WTC11 (cell line): ENCODE measurements at regions not wholly inside any gene's neighbourhood (a gene's known extent, or its start where the extent isn't known, plus 50 kb on each side); places are given as distances from the start of the nearest gene placed in this dataset.

ENCODE experiments used
- ATAC-seq: fragments of 200-7000 bp; cut with Tn5 transposase; 2 replicates; pipeline ENCODE4 v1.10.0; 2021; ENCODE audit warnings: mild to moderate bottlenecking, moderate library complexity
- CTCF ChIA-PET: fragments of 300-600 bp; sonication (Branson Sonifier 250); formaldehyde crosslinking; loops from one replicate; lab custom pipeline; 2021; ENCODE audit warnings: antibody characterized with exemption; lab: Charles Lee
- POLR2A ChIA-PET: fragments of 350-600 bp; sonication (Branson Sonifier 250); formaldehyde crosslinking; loops from one replicate; lab custom pipeline; 2021; ENCODE audit warnings: antibody characterized with exemption; lab: Charles Lee
- DNase-seq: peaks from one replicate; pipeline ENCODE4 v3.0.0; 2021; ENCODE audit warnings: low spot score
- H3K27ac Mint-ChIP-seq: 2 replicates; pipeline ENCODE4 v1.8.0; 2021; ENCODE audit warnings: mixed read lengths
- H3K27me3 Mint-ChIP-seq: 2 replicates; pipeline ENCODE4 v1.8.0; 2021; ENCODE audit warnings: low read depth, mild to moderate bottlenecking, moderate library complexity, mixed read lengths
- H3K36me3 Mint-ChIP-seq: 2 replicates; pipeline ENCODE4 v1.8.0; 2021; ENCODE audit warnings: mixed read lengths
- H3K4me1 Mint-ChIP-seq: 2 replicates; pipeline ENCODE4 v1.8.0; 2022; ENCODE audit warnings: mixed read lengths
- H3K4me3 Mint-ChIP-seq: 2 replicates; pipeline ENCODE4 v1.8.0; 2021; ENCODE audit warnings: mild to moderate bottlenecking, moderate library complexity, mixed read lengths
- H3K9me3 Mint-ChIP-seq: 2 replicates; pipeline ENCODE4 v1.8.0; 2021; ENCODE audit warnings: mixed read lengths
- AFF4 ChIP-seq: sonication (generic); formaldehyde crosslinking; IDR thresholded peaks from 2 replicates; pipeline ENCODE4 v1.8.1; 2023; ENCODE audit warnings: mild to moderate bottlenecking, missing genetic modification reagents, borderline replicate concordance
- CBFB ChIP-seq: sonication (generic); formaldehyde crosslinking; IDR thresholded peaks from 2 replicates; pipeline ENCODE4 v1.8.1; 2022; ENCODE audit warnings: mild to moderate bottlenecking, low read depth, missing genetic modification reagents
- CDX4 ChIP-seq: fragments of 250-450 bp; sonication (Bioruptor Pico); IDR thresholded peaks from 2 replicates; pipeline ENCODE4 v1.9.0; 2021; ENCODE audit warnings: moderate library complexity, mild to moderate bottlenecking, inconsistent platforms, borderline replicate concordance
- CREB1 ChIP-seq: sonication (generic); formaldehyde crosslinking; IDR thresholded peaks from 2 replicates; pipeline ENCODE4 v1.8.0; 2023; ENCODE audit warnings: mild to moderate bottlenecking, missing genetic modification reagents
- CREM ChIP-seq: sonication (generic); formaldehyde crosslinking; IDR thresholded peaks from 2 replicates; pipeline ENCODE4 v1.8.1; 2022; ENCODE audit warnings: mild to moderate bottlenecking, missing genetic modification reagents, moderate library complexity
- ESRRA ChIP-seq: sonication (generic); formaldehyde crosslinking; IDR thresholded peaks from 2 replicates; pipeline ENCODE4 v1.8.1; 2022; ENCODE audit warnings: mild to moderate bottlenecking, missing genetic modification reagents, borderline replicate concordance
- FOXP1 ChIP-seq: sonication (generic); formaldehyde crosslinking; IDR thresholded peaks from 2 replicates; pipeline ENCODE4 v1.8.0; 2022; ENCODE audit warnings: missing genetic modification reagents, mild to moderate bottlenecking, moderate library complexity, borderline replicate concordance
- GTF2I ChIP-seq: fragments of 250-450 bp; sonication (Bioruptor Pico); conservative IDR thresholded peaks from 2 replicates; pipeline ENCODE4 v1.4.0; 2021; ENCODE audit warnings: mild to moderate bottlenecking
- HMGA2 ChIP-seq: fragments of 250-450 bp; sonication (Bioruptor Pico); IDR thresholded peaks from 2 replicates; pipeline ENCODE4 v1.4.0; 2021; ENCODE audit warnings: mild to moderate bottlenecking, moderate library complexity
- IRF1 ChIP-seq: sonication (generic); formaldehyde crosslinking; IDR thresholded peaks from 2 replicates; pipeline ENCODE4 v1.8.0; 2023; ENCODE audit warnings: missing genetic modification reagents
- NFATC4 ChIP-seq: fragments of 250-450 bp; sonication (Bioruptor Pico); IDR thresholded peaks from 2 replicates; pipeline ENCODE4 v1.9.0; 2021; ENCODE audit warnings: mild to moderate bottlenecking
- NFE2L1 ChIP-seq: sonication (generic); formaldehyde crosslinking; IDR thresholded peaks from 2 replicates; pipeline ENCODE4 v1.8.1; 2023; ENCODE audit warnings: missing genetic modification reagents
- OVOL2 ChIP-seq: fragments of 250-450 bp; sonication (Bioruptor Pico); IDR thresholded peaks from 2 replicates; pipeline ENCODE4 v1.9.0; 2021; ENCODE audit warnings: mild to moderate bottlenecking, borderline replicate concordance
- PRDM15 ChIP-seq: sonication (generic); formaldehyde crosslinking; IDR thresholded peaks from 2 replicates; pipeline ENCODE4 v1.8.0; 2022; ENCODE audit warnings: missing genetic modification reagents
- SMAD3 ChIP-seq: sonication (generic); formaldehyde crosslinking; IDR thresholded peaks from 2 replicates; pipeline ENCODE4 v1.8.0; 2022; ENCODE audit warnings: missing genetic modification reagents, mild to moderate bottlenecking, borderline replicate concordance
- TP53 ChIP-seq: sonication (generic); formaldehyde crosslinking; IDR thresholded peaks from 2 replicates; pipeline ENCODE4 v1.8.1; 2023; ENCODE audit warnings: mild to moderate bottlenecking, missing genetic modification reagents
- ZBTB21 ChIP-seq: sonication (generic); formaldehyde crosslinking; IDR thresholded peaks from 2 replicates; pipeline ENCODE4 v1.8.1; 2023; ENCODE audit warnings: mild to moderate bottlenecking, missing genetic modification reagents, borderline replicate concordance
- ZNF232 ChIP-seq: sonication (generic); formaldehyde crosslinking; IDR thresholded peaks from 2 replicates; pipeline ENCODE4 v1.8.0; 2022; ENCODE audit warnings: mild to moderate bottlenecking, missing genetic modification reagents
- ZNF396 ChIP-seq: fragments of 250-450 bp; sonication (Bioruptor Pico); IDR thresholded peaks from 2 replicates; pipeline ENCODE4 v1.8.0; 2021; ENCODE audit warnings: mild to moderate bottlenecking, moderate library complexity, borderline replicate concordance
- ZNF416 ChIP-seq: fragments of 250-450 bp; sonication (Bioruptor Pico); IDR thresholded peaks from 2 replicates; pipeline ENCODE4 v1.9.0; 2021; ENCODE audit warnings: mild to moderate bottlenecking, inconsistent platforms
- TF ChIP-seq, protein P1 (sequence below): fragments of 250-450 bp; sonication (Bioruptor Pico); IDR thresholded peaks from 2 replicates; pipeline ENCODE4 v1.9.0; 2021; ENCODE audit warnings: mild to moderate bottlenecking
- TF ChIP-seq, protein P2 (sequence below): sonication (generic); formaldehyde crosslinking; conservative IDR thresholded peaks from 2 replicates; pipeline ENCODE4 v1.8.1; 2022; ENCODE audit warnings: mild to moderate bottlenecking, missing genetic modification reagents
- TF ChIP-seq, protein P3 (sequence below): sonication (generic); formaldehyde crosslinking; IDR thresholded peaks from 2 replicates; pipeline ENCODE4 v1.8.0; 2022; ENCODE audit warnings: mild to moderate bottlenecking, missing genetic modification reagents
- TF ChIP-seq, protein P4 (sequence below): fragments of 250-450 bp; sonication (Bioruptor Pico); conservative IDR thresholded peaks from 2 replicates; pipeline ENCODE4 v1.9.0; 2021; ENCODE audit warnings: mild to moderate bottlenecking

DNA sequence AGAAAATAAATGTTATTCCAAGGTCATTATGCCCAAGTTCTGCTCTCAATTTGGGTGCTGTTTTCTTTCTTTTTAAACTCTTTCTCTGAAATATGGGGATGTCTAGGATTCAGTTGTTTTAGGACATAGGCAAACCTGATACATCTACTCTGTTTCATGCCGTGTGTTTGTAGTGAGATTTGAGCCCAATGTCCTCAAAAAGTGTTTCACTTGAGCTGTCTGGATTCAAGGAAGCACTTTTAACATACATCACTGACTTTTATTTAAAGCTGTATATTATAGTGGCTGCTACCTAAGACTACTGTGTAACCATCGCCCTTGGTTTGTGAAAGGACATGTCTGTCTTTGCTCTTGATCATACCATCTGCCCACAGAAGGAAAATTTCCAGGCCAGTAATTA is 709.3 kb upstream of the STXBP6 start:
- H3K9me3 Mint-ChIP-seq: peaks cover 8% of the 10 kb centered on the region
- no peaks in the 10 kb centered on the region for H3K27me3 Mint-ChIP-seq
- TF ChIP-seq AFF4 (CRISPR knock-in tag) (no peak), HMGA2 (CRISPR knock-in tag) (no peak), ESRRA (CRISPR knock-in tag) (no peak), CBFB (no peak), ZNF232 (CRISPR knock-in tag) (no peak), IRF1 (CRISPR knock-in tag) (no peak), CREM (CRISPR knock-in tag) (no peak), OVOL2 (CRISPR knock-in tag) (no peak), TP53 (CRISPR knock-in tag) (no peak), NFATC4 (CRISPR knock-in tag) (no peak), CDX4 (no peak), SMAD3 (CRISPR knock-in tag) (no peak), CREB1 (no peak), NFE2L1 (CRISPR knock-in tag) (no peak), ZNF396 (no peak)
- TF ChIP-seq, protein P1, sequence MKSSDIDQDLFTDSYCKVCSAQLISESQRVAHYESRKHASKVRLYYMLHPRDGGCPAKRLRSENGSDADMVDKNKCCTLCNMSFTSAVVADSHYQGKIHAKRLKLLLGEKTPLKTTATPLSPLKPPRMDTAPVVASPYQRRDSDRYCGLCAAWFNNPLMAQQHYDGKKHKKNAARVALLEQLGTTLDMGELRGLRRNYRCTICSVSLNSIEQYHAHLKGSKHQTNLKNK (CRISPR knock-in tag): no peak
- TF ChIP-seq, protein P2, sequence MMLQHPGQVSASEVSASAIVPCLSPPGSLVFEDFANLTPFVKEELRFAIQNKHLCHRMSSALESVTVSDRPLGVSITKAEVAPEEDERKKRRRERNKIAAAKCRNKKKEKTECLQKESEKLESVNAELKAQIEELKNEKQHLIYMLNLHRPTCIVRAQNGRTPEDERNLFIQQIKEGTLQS (CRISPR knock-in tag): no peak
- TF ChIP-seq, protein P3, sequence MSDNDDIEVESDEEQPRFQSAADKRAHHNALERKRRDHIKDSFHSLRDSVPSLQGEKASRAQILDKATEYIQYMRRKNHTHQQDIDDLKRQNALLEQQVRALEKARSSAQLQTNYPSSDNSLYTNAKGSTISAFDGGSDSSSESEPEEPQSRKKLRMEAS (CRISPR knock-in tag): no peak
- H3K4me1 Mint-ChIP-seq: peaks cover 45% of the 10 kb centered on the region
- no peak overlapping the region for H3K27ac Mint-ChIP-seq
- no peak for DNase-seq
- ChIA-PET CTCF (no interaction called here), POLR2A (no interaction called here)
- no peak for ATAC-seq
- H3K4me3 Mint-ChIP-seq: no peak overlapping the region
- no peaks in the 10 kb centered on the region; the same call in none of the 2 replicates for H3K36me3 Mint-ChIP-seq

GRCh38 chr14:25757364-25757763 is 707.4 kb upstream of the STXBP6 start:
- POLR2A ChIA-PET: no interaction called here
- peak overlapping the region; percentile 98 for H3K27ac Mint-ChIP-seq
- no peaks in the 10 kb centered on the region; the same call in 1 of the 2 replicates for H3K36me3 Mint-ChIP-seq
- no peaks in the 10 kb centered on the region for H3K27me3 Mint-ChIP-seq
- H3K4me1 Mint-ChIP-seq: peaks cover 45% of the 10 kb centered on the region
- no peak overlapping the region for H3K4me3 Mint-ChIP-seq
- CTCF ChIA-PET: no interaction called here
- DNase-seq: no peak
- peaks cover 7% of the 10 kb centered on the region for H3K9me3 Mint-ChIP-seq
- peak; percentile 60 for ATAC-seq
- TF ChIP-seq FOXP1 (no peak), GTF2I (CRISPR knock-in tag) (no peak), PRDM15 (CRISPR knock-in tag) (no peak), ZBTB21 (CRISPR knock-in tag) (no peak), ZNF416 (no peak), NFATC4 (CRISPR knock-in tag) (no peak)
- TF ChIP-seq, protein P4, sequence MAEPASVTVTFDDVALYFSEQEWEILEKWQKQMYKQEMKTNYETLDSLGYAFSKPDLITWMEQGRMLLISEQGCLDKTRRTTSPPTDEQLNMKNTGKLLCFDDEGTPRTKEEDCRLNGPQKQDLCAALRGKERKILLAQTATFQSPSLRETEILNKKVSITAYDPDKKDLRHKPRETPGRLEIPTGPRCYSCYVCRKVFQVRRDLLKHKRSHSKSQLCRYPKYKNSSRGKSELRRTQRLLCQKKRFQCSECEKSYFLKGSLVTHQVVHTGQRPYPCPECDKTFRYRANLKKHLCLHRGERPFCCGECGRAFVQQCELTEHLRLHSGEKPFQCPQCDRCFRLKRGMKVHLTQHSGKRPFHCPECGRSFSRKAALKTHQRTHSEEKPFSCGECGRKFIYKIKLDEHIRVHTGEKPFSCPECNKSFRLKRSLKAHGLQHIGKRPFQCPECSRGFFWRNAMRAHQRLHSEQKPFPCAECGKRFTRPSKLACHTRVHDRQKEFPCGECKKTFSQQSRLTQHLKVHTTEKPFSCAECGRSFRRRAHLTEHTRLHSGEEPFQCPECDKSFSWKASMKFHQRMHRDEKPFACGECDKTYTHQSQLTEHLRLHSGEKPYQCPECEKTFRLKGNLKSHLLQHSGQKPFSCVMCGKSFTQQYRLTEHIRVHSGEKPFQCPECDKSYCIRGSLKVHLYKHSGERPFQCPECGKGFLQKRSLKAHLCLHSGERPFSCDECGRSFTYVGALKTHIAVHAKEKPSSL (CRISPR knock-in tag): no peak
